NCI-H2196 (cell line): ENCODE measurements at regions not wholly inside any gene's neighbourhood (a gene's known extent, or its start where the extent isn't known, plus 50 kb on each side); places are given as distances from the start of the nearest gene placed in this dataset.
A peak's percentile ranks its signal among the peaks of the same experiment; 100 is the strongest.

ENCODE experiments used
- DNase-seq: peaks from one replicate; lab custom pipeline; 2025; ENCODE audit not compliant: unreplicated experiment; lab: John Stamatoyannopoulos, UW

DNA sequence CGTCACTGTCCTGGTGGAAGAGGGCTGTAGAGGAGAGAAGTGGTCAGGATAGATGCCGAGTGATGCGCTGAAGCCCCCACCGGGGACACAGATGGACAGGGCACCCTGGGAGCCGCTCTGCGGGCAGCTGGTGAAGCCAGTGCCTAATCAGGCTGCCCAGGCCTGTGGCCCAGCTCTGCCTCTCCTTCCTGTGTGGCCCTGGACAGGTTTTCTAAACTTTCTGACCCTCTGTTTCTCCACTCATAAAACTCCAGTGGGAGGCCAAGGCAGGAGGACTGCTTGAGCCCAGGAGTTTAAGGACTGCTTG, 86.1 kb downstream of the C5orf15 start:
- DNase-seq: no peak

DNA sequence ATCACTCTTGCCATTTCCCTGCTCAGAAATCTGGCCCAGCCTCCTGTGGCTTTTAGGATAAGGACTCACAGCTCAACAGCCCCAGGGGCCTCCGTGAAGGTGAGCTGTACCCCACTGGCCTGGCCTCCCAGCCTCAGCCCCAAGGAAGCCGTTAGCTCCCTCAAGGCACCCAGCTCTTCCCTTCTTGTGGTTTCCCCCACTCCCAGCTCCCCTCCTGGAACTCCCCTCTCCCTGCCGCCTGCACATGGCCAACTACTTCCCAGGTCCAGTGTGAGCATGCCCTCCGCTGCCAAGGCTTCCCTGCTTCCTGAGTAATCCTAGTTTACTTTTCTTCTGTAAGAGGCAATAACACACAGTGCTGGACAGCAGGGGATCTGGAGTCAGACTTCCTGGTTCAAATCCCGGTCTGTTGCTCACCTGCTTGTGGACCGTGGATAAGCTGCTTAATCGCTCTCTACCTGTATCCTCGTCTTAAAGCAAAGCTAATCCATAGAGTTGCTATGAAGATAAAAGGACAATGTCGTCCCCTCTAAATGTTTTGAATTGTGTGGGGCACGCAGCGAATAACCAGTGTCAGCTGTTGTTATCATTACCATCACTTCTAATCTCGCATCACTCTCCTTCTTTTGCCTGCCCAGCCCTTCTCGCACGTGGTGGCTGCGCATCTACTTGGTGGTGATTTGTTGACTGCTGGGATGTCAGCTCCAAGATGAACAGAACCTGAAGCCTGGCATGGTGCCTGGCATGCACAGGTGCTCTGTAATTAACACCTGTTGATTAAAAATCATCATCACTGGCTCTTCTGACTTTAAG, 86.6 kb downstream of the C5orf15 start:
- DNase-seq: no peak

DNA sequence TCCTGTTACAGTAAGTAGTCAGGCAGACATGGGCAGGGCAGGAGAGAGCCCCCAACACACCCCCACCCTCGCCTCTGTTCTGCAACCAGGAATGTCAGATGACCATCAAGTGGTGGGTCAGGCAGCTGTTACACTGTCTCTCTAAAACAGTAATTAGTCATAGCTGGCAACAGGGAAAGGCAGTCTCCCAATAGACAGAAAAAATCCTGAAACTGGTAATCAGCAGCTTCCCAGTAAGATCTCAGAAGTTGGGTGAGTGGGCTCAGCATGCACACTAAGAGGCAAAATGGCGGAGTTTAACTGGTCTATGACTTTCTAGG, 90.2 kb downstream of the C5orf15 start:
- no peak for DNase-seq

DNA sequence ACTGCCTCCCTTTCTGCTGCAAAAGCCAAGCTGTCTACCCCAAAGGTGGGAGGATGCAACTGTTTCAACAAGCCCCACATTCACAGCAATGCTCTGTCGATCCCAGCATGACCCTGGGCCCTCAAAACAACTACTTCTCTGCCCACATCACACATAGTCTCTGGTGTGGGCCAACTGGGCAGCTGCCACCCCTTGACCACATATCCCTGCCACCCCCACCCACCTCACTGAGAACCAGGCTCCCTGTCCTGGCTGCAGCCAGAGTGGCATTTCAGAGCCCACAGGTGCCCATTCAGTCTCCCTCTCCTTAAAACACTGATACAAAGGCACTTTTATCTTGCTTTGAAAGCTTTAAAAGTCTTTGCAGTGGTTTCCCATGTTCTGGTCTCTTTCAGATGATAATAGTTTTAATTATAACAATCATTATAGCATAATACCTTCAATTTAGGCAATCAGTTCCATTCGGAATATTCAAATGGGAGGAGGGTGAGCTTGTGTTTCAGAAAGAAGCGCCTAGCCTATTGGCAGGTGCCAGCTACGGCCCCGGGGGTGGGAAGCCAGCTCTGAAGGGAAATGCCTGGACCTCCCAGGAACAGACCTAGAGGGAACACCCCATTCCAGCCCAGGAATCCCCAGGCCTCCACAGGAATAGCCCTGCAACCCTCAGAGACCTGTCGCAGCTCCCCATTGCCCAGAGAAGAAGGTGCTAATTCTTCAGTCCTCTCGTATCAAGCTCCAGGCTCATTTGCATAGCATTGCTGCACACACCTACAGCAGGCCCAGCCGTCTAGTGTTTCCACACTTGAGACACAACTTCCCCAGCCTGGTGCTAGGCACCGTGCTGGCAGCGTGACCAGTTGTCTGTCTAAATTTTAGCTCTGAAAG, 90.8 kb downstream of the C5orf15 start:
- DNase-seq: no peak

DNA sequence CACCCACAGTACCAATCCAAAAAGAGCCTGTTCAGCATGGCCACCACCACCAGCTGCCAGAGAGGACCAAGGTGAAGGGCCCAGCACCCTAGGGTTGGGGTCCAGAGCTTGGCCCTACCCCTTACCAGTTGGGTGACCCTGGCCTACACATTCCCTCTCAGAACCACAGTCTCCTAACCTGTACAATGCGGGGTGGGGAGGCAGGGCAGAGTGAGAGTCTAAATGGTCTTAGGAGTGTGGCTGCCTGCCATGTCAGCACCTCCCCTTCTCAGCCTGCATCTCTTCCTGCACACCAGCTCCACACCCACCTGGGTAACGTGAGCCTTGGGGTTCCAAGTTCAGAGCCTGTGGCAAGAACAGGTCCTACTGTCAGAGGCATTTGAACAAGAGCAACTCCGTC, 92.2 kb downstream of the C5orf15 start:
- no peak for DNase-seq

DNA sequence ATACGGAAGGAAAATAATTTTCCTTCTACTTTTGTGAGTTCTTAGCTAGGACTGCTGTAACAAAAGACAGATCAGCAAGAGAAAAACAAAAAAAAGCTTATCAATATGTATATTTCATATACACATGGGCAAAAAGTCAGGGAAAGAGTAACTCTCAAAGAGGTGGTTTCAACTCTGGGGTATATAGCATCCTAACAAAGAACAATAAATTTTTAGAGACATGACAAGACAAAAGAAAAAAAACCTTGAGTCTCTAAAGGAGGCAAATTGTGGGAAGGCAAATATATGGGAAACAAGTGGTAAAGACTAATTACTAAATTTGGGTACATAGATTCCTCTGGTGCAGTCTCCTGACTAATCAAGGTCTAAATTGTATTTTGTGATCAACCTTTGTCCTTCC, 93.2 kb downstream of the C5orf15 start:
- DNase-seq: no peak

DNA sequence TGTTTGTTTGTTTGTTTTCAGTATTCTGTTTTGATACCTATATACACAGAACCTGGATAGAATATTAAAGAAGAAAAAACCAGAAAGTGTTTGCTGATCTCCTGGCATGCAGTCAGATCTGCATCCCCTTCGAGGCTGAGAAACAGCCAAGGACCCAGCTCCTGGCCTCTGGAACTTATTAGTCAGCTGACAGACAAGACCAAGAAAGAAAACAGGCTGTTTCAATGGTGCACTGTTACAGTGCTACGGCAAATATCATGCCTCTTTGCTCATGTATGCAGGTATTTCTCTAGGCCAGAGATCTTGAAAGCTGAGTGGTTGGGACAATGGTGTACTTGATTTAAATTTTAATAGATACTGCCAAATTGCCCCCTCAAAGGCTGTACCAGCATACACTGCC, 95.0 kb downstream of the C5orf15 start:
- DNase-seq: no peak

DNA sequence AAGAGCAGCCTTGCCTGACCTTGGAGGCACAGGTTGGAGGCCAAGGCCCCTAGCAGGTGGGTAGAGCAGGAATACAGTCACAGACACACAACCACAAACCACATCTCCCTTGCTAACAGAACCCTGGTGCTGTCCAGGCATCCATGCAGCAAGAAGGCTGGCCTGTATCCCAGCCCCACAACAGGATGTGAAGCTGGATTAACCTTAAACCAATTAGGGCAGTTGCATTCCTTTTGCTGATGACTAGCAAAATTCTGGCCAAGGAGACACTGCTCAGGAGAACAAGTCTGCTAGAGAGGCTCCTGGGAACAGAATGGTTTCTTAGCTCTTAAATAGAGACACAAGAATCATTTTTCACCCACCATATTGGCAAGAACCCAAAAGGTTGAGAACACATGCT, 97.8 kb downstream of the C5orf15 start:
- no peak for DNase-seq

DNA sequence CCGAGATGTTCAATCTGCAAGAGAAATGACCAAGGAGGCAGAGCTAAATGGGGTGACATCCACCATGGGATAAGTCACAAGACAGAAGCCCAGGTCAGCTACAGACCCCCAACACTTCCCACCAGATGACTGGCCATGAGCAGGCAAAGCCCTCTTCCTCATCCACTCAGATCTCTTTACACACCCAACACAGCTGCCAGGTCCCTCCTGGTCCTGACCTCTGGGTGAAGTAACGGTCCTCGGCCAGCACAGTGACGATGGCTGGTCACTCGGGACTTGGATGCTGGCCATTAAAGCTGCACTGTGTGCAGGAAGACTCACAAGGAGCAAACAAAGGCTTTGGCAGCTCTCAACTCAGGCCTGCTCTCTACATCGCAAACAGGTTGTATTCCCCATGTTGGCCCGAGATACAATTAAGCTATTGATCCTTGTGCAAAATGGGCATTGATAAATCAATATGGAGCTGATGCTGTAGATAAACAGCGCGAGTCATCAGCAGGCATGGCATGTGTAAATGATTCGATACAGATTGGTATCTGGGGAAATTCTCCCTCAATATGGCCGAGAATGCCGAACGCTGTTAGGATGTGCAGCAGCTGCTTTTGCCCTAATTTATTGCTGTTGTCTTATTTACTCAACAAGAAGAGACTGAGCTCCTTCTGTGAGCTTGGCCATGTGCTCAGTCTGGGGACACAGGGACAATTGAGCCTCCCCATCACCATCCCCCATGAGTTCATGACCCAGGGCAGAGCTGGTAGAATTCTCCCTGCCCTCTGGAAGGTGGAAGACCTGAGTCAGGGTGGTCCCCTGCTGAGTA, 98.7 kb downstream of the C5orf15 start:
- DNase-seq: no peak

DNA sequence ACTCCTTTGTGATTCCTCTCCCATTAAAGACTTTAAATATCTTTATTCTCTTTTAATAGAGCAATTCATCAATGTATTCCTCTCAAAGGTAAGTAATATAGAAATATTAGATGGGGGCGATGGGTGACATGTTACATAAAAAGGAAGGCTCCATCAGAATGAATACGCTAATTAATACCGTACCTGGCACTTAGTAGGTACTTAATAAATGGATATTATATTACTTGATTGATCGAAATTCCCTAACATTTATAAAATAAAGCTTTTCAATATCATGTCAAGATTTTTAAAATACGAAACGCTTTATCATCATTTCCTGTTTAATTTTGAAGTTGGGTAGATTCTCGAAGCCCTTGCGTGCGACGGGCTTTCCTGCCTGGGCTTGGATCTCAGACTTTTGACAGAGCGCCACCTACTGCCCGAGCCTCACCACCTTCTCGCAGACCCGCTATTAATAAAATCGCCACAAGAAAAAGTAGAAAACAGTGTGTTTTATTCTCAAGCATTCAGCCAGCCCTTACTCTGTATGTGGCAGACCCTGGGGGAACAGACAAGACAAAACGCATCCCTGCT, 99.4 kb downstream of the C5orf15 start:
- peak; percentile 52 for DNase-seq

DNA sequence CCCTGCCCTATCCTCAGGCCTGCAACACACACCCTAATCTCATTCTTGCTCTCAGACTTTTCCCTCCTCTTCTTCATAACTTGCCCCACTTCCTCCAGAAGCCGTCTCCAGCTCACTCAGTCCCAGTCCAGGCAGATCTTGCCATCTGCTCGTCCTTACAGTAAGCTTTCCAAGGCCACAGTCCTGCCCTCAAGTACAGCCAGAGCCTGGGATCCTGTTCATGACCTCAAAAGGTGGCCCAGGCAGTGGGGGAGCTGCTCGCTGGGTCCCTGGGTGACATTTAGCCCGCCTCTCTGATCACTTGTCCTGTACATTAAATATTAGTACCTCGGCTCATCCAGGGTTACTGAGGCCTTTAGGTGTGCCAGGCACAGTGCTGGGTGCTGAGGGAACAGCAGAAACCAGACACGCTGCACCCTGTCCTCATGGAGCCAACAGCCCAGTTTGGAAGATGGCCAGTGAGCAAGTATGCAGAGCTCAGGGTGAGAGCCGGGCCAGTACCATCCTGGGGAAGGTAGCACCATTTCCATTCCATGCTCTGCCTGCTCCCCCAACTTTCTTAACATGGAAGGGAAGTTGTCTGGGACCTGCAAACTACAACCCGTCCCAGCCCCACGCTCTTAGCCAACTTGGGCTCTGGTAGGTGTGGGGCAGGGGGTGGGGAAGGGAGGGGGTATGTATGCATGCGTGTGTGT, 100.4 kb downstream of the C5orf15 start:
- no peak for DNase-seq

DNA sequence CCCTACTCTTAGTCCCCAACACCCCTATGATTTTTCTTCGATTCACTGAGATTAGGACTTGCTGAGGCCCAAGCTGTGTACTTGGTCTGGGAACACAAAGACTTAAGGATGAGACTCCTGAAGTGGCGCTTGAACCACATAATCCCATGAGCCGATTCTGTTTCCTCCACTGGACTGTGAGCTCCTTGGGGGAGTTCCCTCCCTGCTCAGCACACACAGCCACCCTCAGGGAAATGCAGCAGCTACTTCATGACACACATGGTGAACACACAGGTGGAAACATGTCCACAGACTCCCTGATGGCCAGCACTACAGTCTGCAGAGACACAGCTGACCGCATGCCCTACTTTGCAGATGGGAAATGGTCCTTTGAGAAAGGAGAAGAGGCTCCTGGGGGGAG, 101.1 kb downstream of the C5orf15 start:
- DNase-seq: no peak

DNA sequence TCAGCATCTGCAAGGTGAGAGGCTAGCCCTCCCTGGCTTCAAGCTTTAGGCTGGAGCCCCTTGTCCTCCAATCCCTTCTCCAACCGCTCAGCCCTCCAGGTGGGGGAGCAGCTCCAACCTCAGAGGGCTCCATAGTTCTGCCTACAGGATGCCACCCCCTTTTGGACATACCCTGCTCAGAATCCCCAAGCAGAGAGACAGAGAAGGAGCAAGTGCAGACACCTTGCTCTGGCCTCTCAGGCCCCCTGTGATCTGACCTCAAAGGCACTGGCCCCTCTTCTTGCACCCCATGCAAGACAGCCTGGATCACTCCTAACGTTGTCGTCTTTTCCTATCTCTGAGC, 101.6 kb downstream of the C5orf15 start:
- no peak for DNase-seq

DNA sequence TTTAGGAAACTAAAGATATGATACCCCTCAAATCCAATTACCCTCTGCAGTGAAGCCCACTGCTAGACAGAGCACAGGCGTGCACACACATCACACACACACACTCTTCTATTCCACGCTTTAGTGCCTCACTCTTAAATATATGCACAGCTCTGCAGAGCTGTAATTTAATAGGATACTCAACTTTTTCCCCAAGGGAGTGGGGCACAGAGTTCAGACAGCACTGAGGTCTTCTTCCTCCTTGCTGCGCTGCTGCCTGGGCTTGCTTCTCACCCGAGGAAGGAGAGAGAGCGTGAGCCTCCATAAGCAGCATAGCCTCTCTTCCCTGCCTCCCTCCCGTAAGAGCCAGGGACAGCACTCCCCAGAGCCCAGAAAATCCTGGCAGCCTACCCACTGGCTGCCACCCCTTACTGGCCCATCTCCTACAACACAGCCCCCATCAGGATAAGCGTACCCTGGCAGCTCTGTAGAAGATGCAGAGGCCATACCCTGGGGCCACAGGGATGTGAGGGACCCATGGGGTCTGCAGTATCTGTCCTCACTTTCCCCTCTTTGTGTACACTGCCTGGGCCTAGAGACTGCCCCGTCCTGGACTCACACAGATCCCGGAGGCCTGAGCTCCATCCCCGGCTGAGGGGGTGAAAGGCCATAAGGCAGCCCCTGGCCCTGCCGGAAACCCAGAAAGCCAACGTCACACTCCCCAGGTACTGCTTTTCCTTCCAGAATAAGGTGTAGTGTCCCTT, 102.1 kb downstream of the C5orf15 start:
- DNase-seq: no peak

DNA sequence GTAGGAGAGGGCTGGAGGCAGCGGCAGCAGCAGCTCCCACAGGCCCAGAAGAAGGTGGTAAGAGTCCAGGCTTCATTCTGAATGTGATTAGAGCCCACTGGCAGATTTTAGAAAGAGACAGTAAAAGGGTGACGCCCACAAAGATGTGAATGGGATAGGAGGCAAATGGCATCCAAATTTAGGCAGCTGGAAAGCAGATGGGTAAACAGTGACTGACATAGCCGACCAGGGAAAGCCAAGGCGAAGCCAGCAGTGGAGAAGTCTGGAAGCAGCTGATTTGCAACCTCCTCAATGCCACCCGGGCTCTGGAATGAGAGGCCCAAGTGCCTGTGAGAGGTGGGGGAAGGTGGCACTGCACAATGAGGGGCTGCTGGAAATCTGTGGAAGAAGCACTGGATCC, 103.3 kb downstream of the C5orf15 start:
- no peak for DNase-seq

DNA sequence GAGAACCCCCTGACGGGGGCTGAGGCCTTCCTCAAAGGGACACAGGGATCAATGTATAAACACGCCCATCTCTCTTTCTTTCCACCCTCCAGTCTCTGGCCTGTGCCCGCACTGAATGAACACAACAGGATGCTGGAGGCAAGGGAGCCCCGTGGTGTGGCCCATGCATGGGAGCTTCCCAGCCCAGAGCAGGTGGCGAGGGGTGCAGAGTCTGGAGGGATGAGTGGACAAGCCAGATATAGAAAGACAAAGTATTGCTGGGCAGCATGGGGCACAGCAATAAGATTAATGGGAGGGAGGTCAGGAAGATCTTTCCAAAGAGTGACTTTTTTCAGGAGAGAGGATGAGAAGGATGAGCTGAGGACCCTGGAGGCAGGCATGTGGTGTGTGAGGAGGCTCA, 103.7 kb downstream of the C5orf15 start:
- DNase-seq: no peak

DNA sequence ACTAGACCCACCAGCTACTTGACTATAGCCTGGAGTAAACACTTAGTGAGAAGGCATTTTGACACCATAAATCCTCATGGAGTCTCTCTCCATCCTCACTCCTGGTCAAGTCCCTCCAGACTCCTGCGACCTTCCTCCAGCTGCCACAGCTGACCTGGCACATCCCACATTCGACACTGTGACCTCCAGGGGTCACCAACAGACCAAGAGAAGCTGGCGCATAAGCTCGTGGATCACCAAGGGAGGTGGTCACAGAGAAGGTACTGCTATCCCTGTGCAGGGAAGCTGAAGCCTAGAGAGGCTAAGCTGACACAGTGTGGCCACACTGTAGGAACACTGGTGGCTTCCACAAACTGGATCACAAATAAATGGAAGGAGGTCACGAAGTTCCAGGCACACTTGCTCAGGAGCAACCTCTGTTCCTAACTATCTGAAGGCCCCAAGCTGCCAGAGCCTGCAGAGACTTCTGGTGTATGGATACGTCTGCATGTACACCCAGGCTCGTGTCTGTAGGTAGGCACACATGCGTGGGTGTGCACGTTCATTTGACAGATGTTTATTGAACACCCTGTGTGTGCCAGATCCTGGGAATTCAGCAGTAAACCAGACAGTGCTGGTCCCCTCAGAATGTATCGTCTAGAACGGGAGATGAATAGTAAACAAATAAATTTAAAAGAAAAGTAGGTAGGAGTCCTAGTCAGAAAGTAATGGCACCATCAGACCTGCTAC, 104.4 kb downstream of the C5orf15 start:
- DNase-seq: no peak

DNA sequence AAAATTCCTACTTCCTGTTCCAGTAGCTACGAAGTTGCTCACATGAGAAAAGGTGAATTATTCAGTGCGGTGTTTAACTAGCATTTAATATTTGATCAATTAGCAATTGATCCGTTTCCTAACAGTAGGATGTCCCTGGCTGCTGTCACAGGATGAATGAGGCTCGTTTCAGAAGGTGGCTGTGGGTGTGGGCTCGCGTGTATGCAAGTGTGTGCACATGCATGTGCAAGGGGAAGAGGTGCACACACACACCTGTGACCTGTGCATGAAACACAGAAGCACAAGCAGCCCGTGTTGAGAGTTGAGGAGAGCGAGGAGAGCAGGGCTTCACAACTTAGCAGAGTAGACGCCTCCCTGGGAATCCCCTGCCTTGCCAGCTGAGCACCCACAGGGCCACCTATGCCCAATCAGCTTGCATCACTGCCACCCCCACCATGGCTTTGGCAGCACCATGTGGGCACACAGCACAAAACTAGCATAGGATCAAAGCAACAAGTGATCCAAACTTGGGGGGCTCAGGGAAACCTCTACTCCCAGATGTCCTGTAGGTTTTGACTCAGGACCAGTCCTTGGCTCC, 107.2 kb downstream of the C5orf15 start:
- no peak for DNase-seq

DNA sequence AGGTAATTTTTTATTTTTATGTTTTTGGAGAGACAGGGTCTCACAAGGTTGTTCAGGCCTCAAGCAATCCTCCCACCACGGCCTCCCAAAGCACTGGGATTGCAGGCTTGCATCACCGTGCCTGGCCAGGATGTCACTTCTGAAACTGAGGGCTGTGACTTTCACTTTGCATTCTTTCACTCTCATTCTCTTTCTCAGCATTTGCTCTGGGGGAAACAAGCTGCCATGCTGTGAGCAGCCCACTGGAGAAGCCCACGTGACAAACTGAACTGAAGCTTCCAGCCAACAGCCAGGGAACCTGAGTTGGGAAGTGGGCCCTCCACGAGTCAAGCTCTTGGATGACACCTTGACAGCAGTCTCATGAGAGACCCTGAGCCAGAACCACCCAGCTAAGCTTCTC, 109.4 kb downstream of the C5orf15 start:
- DNase-seq: no peak
